Endothelial cell of umbilical vein (primary cell): ENCODE measurements at regions not wholly inside any gene's neighbourhood (a gene's known extent, or its start where the extent isn't known, plus 50 kb on each side); places are given as distances from the start of the nearest gene placed in this dataset.

Experiments
- BruUV-seq: library from RNA; stranded (reverse); fragments of 400-500 nt; replicated peaks from 2 replicates; lab custom pipeline; 2021; lab: Mats Ljungman, UMichigan
- CTCF ChIA-PET: fragments of 300-600, 350-600 bp; sonication (Branson Sonifier 250); formaldehyde crosslinking; loops from one replicate; lab custom pipeline; 2021; ENCODE audit warnings: antibody characterized with exemption, inconsistent platforms; lab: Charles Lee
- POLR2A ChIA-PET: fragments of 300-600, 350-600 bp; sonication (Branson Sonifier 250); formaldehyde crosslinking; loops from one replicate; lab custom pipeline; 2021; ENCODE audit warnings: antibody characterized with exemption, inconsistent platforms; lab: Charles Lee
- DNase-seq: peaks from one replicate; pipeline ENCODE4 v3.0.0-alpha.2; 2011; ENCODE audit warnings: low read depth, low spot score
- FAIRE-seq: peaks from 2 replicates; lab custom pipeline; 2011; peaks lifted over from hg19 to GRCh38; lab: Jason Lieb, UNC
- H2AFZ ChIP-seq: 2 replicates; pipeline ENCODE4 v1.6.0; 2012; ENCODE audit warnings: low read depth, low read length, control low read depth, inconsistent platforms
- H3K27ac ChIP-seq: 2 replicates; pipeline ENCODE4 v1.5.1; 2011; ENCODE audit warnings: low read depth, mild to moderate bottlenecking, control low read depth, low read length, moderate library complexity; ENCODE audit not compliant: insufficient read depth
- H3K27me3 ChIP-seq, 2 experiments: 2 replicates each; pipeline versions ENCODE4 v1.6.0 to v1.6.1; 2011; ENCODE audit warnings: low read length in 2 of 2, mixed read lengths in 1 of 2; ENCODE audit not compliant: control insufficient read depth in 2 of 2, insufficient read depth in 2 of 2
- H3K36me3 ChIP-seq, 2 experiments: 2 replicates in 1 of 2; 3 replicates in 1 of 2; pipeline ENCODE4 v1.5.1; 2011; ENCODE audit warnings: low read length in 2 of 2, mild to moderate bottlenecking in 1 of 2, moderate library complexity in 1 of 2; ENCODE audit not compliant: control insufficient read depth in 2 of 2, insufficient read depth in 2 of 2; ENCODE audit errors: extremely low read depth in 1 of 2
- H3K4me1 ChIP-seq: 3 replicates; pipeline ENCODE4 v1.5.1; 2011; ENCODE audit warnings: mild to moderate bottlenecking, low read length; ENCODE audit not compliant: control insufficient read depth, insufficient read depth; ENCODE audit errors: extremely low read depth
- H3K4me2 ChIP-seq: 2 replicates; pipeline ENCODE4 v1.6.1; 2011; ENCODE audit warnings: low read length, control low read depth, mixed read lengths; ENCODE audit not compliant: insufficient read depth
- H3K4me3 ChIP-seq, 3 experiments: fragments of 200-600 bp in 1 of 3; sonication (generic), shearing (Covaris generic) in 1 of 3; replicated peaks in 1 of 3; 2 replicates each; pipeline ENCODE4 v1.5.1; 2011 to 2016; ENCODE audit warnings: control low read depth in 3 of 3, low read length in 3 of 3, mild to moderate bottlenecking in 2 of 3, inconsistent platforms in 1 of 3, low read depth in 1 of 3, moderate library complexity in 1 of 3; ENCODE audit not compliant: insufficient read depth in 1 of 3
- H3K79me2 ChIP-seq: 2 replicates; pipeline ENCODE4 v1.6.0; 2012; ENCODE audit warnings: low read length, inconsistent platforms; ENCODE audit not compliant: control insufficient read depth, insufficient read depth
- H3K9ac ChIP-seq: replicated peaks from 2 replicates; pipeline ENCODE3; 2011; ENCODE audit warnings: low read length, control low read depth; ENCODE audit not compliant: insufficient read depth; ENCODE audit errors: extremely low read depth
- H3K9me1 ChIP-seq: replicated peaks from 3 replicates; pipeline ENCODE4 v1.6.0; 2011; ENCODE audit warnings: mild to moderate bottlenecking, low read length; ENCODE audit not compliant: control insufficient read depth, insufficient read depth; ENCODE audit errors: extremely low read depth
- H3K9me3 ChIP-seq: replicated peaks from 2 replicates; pipeline ENCODE4 v1.5.1; 2012; ENCODE audit warnings: low read length, inconsistent platforms; ENCODE audit not compliant: control insufficient read depth, insufficient read depth
- H4K20me1 ChIP-seq: replicated peaks from 2 replicates; pipeline ENCODE3; 2011; ENCODE audit warnings: mild to moderate bottlenecking, low read length; ENCODE audit not compliant: control insufficient read depth, insufficient read depth; ENCODE audit errors: extremely low read depth
- EZH2 ChIP-seq: IDR thresholded peaks from 2 replicates; pipeline ENCODE4 v1.6.1; 2012; ENCODE audit warnings: borderline replicate concordance, low read depth, mild to moderate bottlenecking, moderate library complexity, low read length, inconsistent platforms; ENCODE audit not compliant: severe bottlenecking
- FOS ChIP-seq: IDR thresholded peaks from 2 replicates; pipeline ENCODE4 v1.6.1; 2011; ENCODE audit warnings: mild to moderate bottlenecking, low read length, moderate library complexity, borderline replicate concordance; ENCODE audit not compliant: insufficient read depth
- GATA2 ChIP-seq: IDR thresholded peaks from 2 replicates; pipeline ENCODE4 v1.7.0; 2011; ENCODE audit warnings: low read depth, mild to moderate bottlenecking, moderate library complexity, mixed read lengths, low read length; ENCODE audit not compliant: insufficient read length, insufficient read depth
- JUN ChIP-seq: IDR thresholded peaks from 2 replicates; pipeline ENCODE4 v1.6.1; 2011; ENCODE audit warnings: borderline replicate concordance, low read depth; ENCODE audit not compliant: insufficient read length, insufficient read depth
- MYC ChIP-seq: IDR thresholded peaks from one replicate; pipeline ENCODE4 v1.6.1; 2011; ENCODE audit warnings: mild to moderate bottlenecking, low read depth, low read length
- POLR2A ChIP-seq: IDR thresholded peaks from 2 replicates; pipeline ENCODE4 v1.6.1; 2012; ENCODE audit warnings: low read depth, mild to moderate bottlenecking, control low read depth, low read length
- POLR2AphosphoS5 ChIP-seq: IDR thresholded peaks from 2 replicates; pipeline ENCODE4 v1.6.1; 2012; ENCODE audit warnings: low read depth, mild to moderate bottlenecking, control low read depth, low read length, moderate library complexity; ENCODE audit not compliant: insufficient read depth
- dilution Hi-C: fragments of 300-500 bp; cut with MboI; formaldehyde crosslinking; loops from one replicate; pipeline ENCODE4 v1.15.0; 2019; ENCODE audit warnings: low sequenced_read_pairs; ENCODE audit not compliant: extremely low pct_ligation_motif_present
- intact Hi-C: fragments of 100-400 bp; cut with micrococcal nuclease; formaldehyde crosslinking; loops from one replicate; pipeline ENCODE4 v1.10.0; 2022
- TF ChIP-seq, protein P1 (sequence below): IDR thresholded peaks from 2 replicates; pipeline ENCODE4 v1.6.1; 2011; ENCODE audit not compliant: insufficient read depth, insufficient read length
- TF ChIP-seq, protein P2 (sequence below), 2 donors: IDR thresholded peaks; 1 replicate in 1 of 2; 2 replicates in 1 of 2; pipeline ENCODE4 v1.5.1; 2011; ENCODE audit warnings: low read length in 2 of 2, mild to moderate bottlenecking in 2 of 2, moderate library complexity in 2 of 2, control low read depth in 1 of 2, inconsistent platforms in 1 of 2, low read depth in 1 of 2; ENCODE audit not compliant: insufficient read depth in 1 of 2; ENCODE audit errors: extremely low read depth in 1 of 2

GRCh38 chr6:25124216-25124715, 154.9 kb upstream of the CARMIL1 start:
- ChIA-PET CTCF (interaction anchor here (0.9 to 1.5 kb wide), 3 partner anchors 14 to 141 kb away, joined by 3 read pairs; no protein-coding TSS in a partner anchor), POLR2A (no interaction called here)
- intact Hi-C loops, result no loop called here

More at GRCh38 chr6:25124216-25124715, 154.9 kb upstream of the CARMIL1 start:
- DNase-seq (no peak), FAIRE-seq (no peak)
- no peak overlapping the region for H2AFZ ChIP-seq
- H3K36me3 ChIP-seq, result no peaks in the 10 kb centered on the region
- peaks cover 10% of the 10 kb centered on the region for H3K4me1 ChIP-seq
- TF ChIP-seq EZH2, result no peak
- no peak for TF ChIP-seq JUN
- no peak for TF ChIP-seq POLR2AphosphoS5
- TF ChIP-seq, protein P1, sequence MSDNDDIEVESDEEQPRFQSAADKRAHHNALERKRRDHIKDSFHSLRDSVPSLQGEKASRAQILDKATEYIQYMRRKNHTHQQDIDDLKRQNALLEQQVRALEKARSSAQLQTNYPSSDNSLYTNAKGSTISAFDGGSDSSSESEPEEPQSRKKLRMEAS, result no peak
- no peak for TF ChIP-seq GATA2
- no peak for TF ChIP-seq POLR2A
- TF ChIP-seq MYC, result no peak
- TF ChIP-seq FOS, result no peak
- TF ChIP-seq, protein P2, sequence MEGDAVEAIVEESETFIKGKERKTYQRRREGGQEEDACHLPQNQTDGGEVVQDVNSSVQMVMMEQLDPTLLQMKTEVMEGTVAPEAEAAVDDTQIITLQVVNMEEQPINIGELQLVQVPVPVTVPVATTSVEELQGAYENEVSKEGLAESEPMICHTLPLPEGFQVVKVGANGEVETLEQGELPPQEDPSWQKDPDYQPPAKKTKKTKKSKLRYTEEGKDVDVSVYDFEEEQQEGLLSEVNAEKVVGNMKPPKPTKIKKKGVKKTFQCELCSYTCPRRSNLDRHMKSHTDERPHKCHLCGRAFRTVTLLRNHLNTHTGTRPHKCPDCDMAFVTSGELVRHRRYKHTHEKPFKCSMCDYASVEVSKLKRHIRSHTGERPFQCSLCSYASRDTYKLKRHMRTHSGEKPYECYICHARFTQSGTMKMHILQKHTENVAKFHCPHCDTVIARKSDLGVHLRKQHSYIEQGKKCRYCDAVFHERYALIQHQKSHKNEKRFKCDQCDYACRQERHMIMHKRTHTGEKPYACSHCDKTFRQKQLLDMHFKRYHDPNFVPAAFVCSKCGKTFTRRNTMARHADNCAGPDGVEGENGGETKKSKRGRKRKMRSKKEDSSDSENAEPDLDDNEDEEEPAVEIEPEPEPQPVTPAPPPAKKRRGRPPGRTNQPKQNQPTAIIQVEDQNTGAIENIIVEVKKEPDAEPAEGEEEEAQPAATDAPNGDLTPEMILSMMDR (IDR thresholded peaks at IDR 0.05; ENCODE audit: extremely low read depth in 1 of 2, insufficient read depth in 1 of 2, low read depth in 1 of 2, low read length in 2 of 2), result no peak
- H3K9me3 ChIP-seq, result no peaks in the 10 kb centered on the region
- no peak overlapping the region for H3K9ac ChIP-seq
- H3K27me3 ChIP-seq, result no peaks in the 10 kb centered on the region
- H3K4me2 ChIP-seq, result no peak overlapping the region
- no peak overlapping the region for H3K27ac ChIP-seq
- H4K20me1 ChIP-seq, result no peaks in the 10 kb centered on the region
- no peaks in the 10 kb centered on the region for H3K79me2 ChIP-seq
- dilution Hi-C loops, result no loop called here
- H3K9me1 ChIP-seq, result no peaks in the 10 kb centered on the region
- no TSS peak for BruUV-seq
- no peak overlapping the region for H3K4me3 ChIP-seq
